ENCODE measurements at regions not wholly inside any gene's neighbourhood (a gene's known extent, or its start where the extent isn't known, plus 50 kb on each side); places are given as distances from the start of the nearest gene placed in this dataset.

DNA sequence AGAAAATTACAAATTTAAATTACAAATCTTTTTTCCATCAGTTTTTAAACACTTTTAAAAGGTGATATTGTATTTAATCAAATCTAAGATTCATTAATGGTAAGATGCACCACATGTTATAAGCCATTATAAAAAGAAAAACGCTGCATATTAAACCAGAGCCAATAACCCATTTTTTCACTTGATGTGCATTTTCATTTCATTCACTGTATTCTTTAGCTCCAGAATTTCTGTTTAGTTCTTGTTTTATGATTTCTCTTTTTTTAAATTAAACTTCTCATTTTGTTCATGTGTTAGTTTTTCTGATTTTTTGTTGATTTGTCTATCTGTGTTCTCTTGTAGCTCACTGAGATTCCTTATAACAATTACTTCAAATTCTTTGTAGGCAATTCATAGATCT lies 62.4 kb upstream of the MBOAT2 start:
- TF ChIP-seq, protein P1, sequence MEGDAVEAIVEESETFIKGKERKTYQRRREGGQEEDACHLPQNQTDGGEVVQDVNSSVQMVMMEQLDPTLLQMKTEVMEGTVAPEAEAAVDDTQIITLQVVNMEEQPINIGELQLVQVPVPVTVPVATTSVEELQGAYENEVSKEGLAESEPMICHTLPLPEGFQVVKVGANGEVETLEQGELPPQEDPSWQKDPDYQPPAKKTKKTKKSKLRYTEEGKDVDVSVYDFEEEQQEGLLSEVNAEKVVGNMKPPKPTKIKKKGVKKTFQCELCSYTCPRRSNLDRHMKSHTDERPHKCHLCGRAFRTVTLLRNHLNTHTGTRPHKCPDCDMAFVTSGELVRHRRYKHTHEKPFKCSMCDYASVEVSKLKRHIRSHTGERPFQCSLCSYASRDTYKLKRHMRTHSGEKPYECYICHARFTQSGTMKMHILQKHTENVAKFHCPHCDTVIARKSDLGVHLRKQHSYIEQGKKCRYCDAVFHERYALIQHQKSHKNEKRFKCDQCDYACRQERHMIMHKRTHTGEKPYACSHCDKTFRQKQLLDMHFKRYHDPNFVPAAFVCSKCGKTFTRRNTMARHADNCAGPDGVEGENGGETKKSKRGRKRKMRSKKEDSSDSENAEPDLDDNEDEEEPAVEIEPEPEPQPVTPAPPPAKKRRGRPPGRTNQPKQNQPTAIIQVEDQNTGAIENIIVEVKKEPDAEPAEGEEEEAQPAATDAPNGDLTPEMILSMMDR (IDR thresholded peaks at IDR 0.05; ENCODE audit: extremely low read depth in 1 of 2, insufficient read depth in 1 of 2, low read depth in 1 of 2, low read length in 2 of 2), result no peak
- no peak for TF ChIP-seq POLR2A (IDR thresholded peaks at IDR 0.05; ENCODE audit: low read depth, low read length)
- no peak for TF ChIP-seq POLR2AphosphoS5 (IDR thresholded peaks at IDR 0.05; ENCODE audit: insufficient read depth, low read depth, low read length)
- TF ChIP-seq, protein P2, sequence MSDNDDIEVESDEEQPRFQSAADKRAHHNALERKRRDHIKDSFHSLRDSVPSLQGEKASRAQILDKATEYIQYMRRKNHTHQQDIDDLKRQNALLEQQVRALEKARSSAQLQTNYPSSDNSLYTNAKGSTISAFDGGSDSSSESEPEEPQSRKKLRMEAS (IDR thresholded peaks at IDR 0.05; ENCODE audit: insufficient read depth, insufficient read length), result no peak
- TF ChIP-seq EZH2 (IDR thresholded peaks at IDR 0.05; ENCODE audit: borderline replicate concordance, low read depth, low read length, severe bottlenecking), result no peak
